NCI-H1092 treated with DMSO at 0.1 percent for 48 hours (cell line): ENCODE measurements at regions not wholly inside any gene's neighbourhood (a gene's known extent, or its start where the extent isn't known, plus 50 kb on each side); places are given as distances from the start of the nearest gene placed in this dataset.
A peak's percentile ranks its signal among the peaks of the same experiment; 100 is the strongest.
"Not testable (repeated sequence)": the region's sequence is repeated elsewhere in the genome, so short reads cannot be mapped to it uniquely, and the experiment has no call there.

Experiments used
- DNase-seq: peaks from one replicate; lab custom pipeline; 2025; lab: John Stamatoyannopoulos, UW

DNA sequence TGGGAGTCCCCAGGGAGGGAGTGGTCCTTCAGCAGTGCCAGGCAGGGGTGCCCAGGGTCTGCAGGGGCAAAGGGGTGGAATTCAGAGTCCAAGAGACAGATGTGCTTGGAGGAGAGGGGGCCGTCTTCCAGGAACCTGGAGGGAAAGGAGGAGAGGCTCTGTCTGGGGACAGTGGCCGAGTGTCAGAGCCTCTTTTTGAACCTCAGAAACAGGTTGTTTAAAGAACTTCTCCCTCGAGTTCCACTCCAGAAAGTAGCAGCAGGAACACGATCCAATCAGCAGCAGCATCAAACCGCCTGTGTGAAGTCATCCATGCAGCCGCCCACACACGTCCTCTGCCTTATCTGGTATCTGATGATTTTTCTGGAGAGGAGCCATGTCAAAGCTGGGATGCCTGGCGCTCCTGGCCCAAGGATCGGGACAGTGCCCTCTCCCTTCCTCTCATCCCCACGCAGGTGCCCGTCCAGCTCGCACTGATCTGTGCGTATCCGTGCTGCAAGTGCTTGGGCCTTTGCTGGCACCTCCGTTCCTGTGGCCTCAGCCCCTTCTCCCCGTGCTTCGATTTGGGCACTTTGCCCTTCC lies 205.1 kb downstream of the NDUFA10 start:
- DNase-seq, result no peak

DNA sequence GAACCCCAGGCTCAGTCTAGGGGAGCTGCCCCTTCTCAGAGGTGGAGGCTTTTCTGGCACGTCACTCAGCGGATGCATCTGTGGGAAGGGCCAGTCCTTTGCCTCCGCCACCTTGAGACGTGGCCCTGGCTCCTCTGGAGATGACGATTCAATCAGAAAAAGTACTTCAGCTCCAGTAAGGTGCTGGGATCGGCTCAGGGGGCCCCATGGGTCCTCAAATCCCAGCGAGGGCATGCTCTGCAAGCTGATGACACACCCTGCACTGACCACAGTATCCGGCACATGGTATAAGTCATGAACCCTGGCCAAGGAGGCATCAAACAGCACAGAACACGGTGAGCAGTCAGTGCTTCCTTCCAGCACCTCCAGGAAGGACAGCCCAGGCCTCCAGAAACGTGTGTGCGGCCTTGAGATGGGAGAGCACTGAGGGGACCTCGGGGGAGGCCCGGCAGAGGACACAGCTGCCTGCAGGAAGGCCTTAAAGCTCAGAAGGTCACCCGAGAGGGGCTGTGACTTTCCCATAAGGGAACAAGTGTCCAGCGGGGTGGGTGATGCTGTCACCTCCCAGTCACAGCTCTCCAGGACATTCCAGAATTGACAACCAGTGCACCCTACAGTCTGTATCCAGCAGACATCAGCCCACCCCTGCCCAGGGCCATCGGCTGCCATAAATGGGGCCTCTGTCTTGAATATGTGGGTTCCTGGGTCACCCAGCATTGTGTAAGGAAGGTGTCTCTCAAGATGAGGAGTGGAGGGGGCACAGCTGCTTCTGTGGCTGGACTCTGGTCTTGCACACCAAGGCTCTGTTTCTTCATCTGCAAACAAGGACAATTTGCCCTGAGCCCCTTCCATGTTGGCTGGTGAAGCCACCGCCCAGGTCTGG lies 205.8 kb downstream of the NDUFA10 start:
- DNase-seq, result no peak

DNA sequence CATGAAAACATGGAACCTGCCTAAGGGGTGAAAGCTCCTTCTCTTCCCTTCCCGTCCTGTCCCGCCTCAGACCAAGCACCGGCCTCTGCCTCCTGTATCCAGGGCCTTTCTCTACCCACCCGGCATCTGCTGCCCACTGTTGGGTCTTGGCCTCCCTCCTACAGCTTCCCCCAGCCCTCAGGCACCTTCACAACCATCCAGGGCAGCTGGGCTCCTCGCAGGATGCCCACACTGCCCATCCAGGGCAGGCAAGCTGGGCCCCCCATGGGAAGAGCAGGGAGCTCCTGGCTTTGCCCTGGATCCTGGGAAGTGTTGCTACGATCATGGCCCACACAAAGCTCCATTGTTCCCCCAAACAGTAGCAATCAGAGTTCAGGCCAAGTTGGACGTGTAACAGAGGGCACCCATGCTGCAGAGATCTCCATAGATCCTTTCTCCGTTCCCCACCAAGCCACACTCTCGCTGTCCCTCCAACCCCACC lies 206.6 kb downstream of the NDUFA10 start:
- DNase-seq, result no peak

DNA sequence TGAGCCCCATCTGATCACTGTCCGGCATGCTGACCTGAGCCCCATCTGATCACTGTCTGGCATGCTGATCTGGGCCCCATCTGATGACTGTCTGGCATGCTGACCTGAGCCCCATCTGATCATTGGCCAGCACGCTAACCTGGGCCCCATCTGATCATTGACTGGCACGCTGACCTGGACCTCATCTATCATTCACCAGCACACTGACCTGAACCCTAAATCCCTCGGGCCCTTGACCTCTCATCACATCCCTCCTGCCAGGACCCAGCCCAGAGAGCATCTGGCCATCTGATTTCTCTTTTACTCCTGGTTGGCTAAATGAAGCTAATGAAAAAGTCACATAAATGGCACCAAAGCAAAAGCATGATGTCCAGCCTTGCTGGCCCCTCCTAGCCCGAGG lies 207.1 kb downstream of the NDUFA10 start:
- no peak for DNase-seq

DNA sequence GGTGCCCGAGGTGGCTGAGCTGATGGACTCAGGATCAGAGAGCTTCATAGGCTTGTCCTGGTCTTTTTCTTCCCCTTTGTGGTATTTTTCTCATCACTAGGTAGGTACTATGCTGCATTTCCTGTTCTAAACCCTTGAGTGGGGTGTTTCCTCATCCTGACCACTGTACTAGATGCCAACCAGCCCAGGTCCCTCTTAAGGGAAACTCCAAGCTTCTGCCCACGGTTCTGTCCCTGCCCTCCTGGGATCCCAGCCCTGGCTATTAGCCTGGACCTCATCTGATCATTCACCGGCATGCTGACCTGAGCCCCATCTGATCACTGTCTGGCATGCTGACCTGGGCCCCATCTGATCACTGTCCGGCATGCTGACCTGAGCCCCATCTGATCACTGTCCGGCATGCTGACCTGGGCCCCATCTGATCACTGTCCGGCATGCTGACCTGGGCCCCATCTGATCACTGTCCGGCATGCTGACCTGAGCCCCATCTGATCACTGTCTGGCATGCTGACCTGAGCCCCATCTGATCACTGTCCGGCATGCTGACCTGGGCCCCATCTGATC lies 207.6 kb downstream of the NDUFA10 start:
- not testable (repeated sequence) for DNase-seq

DNA sequence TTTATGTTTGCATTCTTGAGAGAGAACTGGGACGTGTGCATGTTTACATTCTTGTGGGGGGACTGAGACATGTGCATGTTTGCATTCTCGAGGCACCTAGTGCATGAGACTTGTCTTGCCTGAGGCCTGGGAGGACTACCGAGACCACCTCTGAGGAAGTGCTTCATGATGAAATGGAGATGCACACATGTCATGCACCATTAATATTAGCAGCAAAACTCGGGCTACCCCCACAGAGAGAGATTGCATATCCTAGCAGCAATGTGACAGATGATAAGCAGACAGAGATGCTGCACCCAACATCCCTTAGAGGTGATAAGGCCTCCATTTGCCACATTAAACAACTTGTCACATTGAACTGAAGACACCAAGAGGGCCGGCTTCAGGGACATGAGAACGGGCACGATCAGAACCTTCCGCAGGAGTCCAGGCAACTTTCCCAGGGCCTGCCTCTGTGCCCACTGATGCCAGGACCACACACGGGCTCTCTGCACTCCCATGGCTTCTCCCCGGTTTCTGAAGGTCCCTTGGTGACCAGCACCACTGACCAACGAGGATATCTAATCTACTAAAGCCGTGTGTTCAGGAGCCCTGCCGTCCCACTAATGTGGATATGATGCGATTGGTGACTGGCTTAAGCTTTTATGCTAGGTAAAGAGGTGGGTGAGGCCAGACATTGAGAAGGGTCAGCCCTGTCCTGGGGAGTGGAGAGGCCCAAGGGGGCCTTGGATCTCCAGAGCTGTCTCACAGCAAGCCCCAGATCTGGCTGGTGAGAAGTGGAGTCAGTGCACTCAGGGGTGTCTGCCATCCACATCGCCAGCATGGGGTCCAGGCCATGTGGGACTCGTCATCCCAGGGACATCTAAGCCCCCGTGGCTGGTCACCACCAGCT lies 208.3 kb downstream of the NDUFA10 start:
- no peak for DNase-seq

DNA sequence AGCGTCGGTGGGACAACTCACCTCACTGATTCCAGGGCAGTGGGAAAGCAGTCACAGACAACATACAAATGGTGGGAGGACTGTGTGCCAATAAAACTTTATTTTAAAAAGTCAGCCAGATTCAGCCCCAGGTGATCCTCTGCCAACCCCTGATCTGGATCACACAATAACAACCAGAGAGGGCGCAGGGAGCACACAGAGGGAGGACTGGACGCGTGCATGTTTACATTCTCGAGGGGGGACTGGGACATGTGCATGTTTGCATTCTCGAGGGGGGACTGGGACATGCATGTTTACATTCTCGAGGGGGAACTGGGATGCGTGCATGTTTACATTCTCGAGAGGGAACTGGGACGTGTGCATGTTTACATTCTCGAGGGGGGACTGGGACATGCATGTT lies 209.5 kb downstream of the NDUFA10 start:
- DNase-seq, result no peak

DNA sequence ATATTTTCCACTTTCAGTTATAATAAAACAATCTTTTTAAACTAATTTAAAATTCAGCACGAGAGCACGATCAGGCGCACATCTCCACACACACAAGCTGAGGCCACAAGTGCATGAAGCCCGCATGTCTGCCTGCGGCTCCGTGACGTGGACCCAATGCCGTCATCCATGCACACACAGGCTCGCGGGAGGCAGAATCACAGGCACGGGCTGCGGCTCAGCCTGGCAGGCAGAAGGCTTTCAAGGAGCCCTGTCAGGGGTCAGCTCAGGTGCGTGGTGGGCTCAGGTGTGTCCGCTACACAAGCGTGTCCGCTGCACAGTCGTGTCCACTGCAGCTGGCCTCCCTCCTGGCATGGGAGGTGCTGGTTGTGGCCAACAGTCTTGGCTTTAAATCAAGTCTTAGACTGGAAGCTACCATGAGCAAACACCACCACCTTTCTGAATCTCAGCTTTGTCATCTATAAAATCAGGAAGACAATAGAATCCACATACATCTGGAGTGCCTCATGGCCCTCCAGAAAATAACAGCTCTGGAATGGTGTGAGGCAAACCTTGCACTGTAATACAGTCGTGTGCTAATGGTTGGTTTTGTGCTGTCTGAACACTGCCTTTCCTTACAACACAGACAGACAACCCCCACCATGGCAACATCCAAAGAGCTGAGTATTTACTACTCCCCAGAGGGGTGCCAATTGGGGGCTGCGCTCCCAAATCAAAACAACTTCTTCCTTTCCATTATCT lies 210.1 kb downstream of the NDUFA10 start:
- DNase-seq, result peak; percentile 43

DNA sequence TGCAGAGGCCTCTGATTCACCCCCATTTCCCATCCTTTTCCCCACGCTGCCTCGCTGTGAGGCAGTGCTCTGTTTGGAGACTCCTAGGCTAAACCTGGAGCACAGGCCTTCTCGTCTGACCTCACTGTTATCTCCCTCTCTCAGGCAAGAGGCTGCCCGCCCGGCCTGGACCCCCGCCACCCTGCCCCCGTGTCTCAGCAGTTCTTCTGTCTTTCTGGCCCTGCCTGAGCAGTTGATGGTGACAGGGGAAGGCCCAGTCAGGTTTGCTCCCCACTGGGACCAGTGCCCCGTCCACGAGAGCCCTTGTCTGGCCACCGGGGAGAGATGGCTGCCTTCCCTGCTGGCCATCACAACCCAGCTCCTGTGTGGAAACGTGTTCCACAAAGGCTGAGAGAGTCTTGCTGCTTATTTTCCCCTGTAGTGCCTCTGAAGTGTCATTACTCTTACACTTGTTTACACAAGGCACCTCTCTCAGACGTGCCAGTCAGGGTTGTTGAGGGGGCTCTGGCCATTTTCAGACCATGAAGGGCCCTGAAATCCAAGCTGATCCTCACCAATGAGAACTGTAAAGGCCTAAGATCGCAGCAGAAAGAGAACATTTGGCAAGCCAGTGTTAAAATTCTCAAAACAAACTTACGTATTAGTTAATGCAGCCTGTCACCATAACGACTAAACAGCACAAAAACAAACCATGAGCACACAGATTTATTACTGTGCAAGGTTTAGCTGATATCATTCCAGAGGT lies 210.9 kb downstream of the NDUFA10 start:
- DNase-seq, result peak; percentile 76

DNA sequence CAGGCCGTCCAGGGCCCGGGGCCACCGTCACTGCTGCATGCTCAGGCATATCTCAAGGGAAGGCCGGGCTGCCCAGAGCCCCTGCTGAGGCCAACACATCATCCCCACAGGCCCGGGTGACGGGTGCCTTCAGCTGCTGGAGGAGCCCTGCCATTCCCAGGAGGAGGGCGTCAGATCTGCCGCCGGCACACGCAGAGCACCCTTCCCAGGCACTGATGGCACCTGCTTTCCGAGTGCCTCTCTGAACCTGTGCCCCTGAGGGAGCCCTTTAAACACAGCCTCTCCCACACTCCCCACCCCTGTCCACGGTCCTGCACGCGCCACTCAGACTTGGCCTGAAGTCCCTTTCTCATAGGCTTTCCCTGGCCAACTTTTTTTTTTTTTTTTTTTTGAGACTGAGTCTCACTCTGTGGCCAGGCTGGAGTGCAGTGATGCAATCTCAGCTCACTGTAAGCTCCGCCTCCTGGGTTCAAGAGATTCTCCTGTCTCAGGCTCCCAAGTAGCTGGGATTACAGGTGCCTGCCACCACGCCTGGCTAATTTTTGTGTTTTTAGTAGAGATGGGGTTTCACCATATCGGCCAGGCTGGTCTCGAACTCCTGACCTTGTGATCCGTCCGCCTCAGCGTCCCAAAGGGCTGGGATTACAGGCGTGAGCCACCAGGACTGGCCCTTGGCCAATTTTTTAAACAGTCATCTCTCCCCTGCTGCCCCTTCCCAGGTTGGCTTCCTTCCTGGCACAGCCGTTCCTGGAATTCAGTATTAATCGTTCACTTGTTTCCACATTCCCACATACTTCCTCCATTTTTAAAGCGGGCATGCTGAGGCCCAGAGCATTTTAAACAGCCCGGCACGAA lies 211.7 kb downstream of the NDUFA10 start:
- peak; percentile 59 for DNase-seq

DNA sequence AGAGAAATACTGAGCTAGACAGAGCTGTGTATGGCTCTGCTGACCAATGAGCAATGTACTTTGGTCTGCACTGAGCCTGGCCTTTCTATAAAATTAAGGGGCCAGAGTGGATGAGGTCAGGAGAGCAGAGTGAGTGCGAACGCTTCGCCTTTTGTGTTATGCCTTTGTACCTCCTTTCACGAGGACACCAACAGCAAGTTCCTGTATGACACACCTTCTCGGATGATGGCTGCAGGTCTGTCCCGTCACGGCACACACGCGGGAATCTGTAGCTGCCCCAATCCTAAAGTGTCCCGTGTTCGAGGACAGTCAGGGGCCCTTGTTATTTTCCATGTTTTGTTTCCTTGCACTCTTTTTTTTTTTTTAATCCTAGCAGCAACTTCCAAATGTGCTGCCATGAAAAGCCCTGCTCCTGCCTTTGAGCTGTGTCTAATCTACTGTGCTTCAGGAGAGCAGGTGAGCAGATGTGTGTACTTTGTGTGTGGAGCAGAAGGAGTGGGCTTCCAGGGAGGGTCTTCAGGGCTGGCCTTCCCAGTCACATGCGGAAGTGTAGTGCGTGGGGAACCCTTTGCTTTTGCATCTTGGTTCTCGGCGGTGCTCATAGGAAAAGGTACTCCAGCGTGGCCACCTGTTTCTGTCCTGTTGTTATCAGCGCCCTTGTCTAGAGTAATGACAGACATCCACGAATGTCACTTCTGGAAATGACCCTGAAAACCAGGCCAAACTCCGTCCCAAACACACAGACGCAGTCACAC lies 213.2 kb downstream of the NDUFA10 start:
- DNase-seq, result no peak

DNA sequence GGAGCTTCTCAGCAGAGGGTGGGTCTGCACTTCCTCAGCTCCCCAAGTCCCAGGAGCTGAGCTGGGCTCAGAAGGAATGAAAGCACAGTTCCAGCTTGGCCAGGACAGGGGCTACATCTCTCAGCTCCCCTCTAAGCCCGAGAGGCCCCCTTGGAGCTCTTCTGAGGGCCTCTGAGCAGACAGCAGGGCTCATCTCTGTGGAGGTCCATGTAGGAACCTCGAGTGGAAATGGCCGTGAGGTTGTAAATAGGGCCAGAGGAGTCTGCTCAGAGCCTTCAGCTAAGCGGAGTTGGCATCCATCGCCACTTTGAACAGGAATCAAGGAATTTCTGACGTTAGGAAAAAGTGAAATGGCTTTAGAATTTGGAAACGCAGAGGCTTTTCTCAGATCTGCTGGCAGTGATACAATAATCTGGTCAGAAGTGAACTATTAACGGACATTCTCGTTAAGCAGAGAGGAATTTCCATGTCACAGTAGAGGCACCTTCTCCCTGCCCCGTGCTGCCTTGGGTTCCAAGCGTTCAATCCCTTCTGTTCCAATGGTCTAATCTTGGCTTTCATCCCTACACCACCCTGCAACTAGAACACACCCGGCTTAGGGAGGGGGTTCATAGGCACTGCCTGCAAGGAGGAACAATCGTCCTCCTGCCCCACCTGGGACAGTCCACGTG lies 213.9 kb downstream of the NDUFA10 start:
- no peak for DNase-seq

DNA sequence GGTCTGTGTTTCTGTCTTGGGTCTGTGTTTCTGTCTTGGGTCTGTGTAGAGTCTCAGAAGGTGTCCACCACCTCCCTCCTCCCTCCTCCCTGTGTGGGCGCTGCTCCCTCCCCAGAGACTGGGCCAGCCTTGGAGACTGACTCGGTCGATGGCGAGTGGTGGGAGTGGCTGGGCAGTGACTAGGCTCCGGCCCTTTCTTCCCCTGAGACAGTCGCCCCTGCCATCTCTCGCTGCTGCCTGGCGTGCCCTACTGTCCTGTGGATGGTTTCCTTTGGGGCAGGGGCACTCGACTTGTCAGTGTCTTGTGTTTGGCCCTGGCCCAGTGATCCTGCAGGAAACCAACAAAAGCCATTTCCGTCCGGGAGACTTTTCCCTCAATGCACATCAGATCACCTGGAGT lies 215.8 kb downstream of the NDUFA10 start:
- DNase-seq, result no peak

DNA sequence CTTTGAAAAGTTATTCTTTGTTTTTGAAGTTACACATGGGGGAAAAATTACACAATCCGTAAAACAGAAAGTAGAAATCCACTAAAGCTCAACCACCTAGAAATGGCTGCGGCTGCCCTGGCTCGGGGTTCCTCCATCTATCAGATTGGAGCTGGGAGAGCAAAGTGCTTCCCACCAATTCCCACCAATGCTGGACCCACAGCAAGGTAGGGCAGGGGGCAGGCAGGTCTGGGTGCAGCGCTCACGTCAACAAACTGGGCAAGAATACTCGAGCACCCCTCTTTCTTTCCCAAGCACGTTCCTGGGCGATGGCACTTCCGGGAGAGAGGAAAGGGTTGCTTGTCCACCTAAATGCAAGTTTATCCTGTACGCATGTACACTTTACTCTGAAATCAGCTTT lies 217.6 kb downstream of the NDUFA10 start:
- DNase-seq, result no peak

DNA sequence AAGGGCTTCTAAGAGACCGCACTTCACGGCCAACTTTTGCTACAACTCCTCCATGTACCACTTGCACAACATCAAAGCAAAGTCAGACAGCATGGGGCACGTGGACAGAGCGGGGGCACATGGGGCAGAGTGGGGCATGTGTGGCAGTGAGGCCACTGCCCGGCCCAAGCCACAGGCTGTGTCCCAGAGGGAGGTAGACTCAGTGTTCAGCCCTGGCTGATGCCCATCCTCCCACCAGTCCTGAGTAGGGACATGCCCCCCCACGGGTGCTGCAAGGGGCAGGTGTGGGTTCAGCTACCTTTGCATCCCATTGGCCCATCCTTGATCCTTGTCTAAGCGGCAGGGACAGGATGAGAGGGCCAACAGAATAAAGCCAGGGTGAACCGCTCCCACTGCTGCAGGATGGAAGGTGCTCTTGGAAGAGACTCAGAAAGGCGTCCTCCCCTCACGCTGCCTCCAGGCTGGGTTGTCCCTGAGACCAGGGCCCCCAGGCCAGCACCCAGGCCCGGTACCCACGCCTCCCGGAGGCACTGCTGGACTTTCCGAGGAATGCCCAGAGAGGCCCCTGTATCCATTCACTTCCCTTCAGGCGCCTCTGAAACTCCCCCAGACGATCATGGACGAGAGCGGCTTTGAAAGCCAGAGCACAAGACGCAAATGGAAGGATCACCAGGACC lies 218.2 kb downstream of the NDUFA10 start:
- no peak for DNase-seq

DNA sequence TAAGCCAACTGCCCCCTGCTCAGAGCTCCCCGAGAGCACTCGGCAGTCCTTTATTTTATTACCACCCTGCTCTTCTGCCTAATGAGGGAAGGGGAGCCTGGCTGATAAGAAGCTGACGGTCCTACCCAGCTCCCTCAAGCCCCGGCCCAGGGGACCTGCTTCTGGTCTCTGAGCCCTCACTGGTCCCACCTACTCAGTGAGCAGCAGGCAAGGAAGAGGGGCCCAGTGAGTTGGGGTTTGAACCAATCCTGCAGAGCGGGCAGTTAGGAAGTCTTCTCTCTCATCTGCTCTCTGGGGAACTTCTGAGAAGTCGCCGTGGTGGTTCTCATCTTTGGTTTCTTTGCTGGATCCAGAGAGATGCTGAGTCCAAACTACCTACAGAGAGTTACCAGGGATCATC lies 218.9 kb downstream of the NDUFA10 start:
- no peak for DNase-seq

DNA sequence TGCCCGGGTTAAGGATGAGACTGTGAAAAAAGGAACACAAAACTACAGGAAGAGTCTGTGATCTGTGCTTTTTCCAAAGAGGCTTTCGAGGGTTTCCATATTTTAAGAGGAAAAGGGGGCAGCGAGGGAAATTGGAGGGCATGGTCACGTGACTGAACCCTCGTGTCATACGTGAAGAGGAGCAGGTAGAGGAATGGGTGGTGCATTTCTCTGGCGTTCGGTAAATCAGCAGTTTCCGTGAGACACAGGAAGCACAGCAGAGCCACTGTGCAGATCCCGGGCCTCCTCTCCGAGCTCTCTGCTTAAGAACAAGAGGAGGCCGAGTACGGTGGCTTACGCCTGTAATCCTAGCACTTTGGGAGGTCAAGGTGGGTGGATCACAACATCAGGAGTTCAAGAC lies 219.7 kb downstream of the NDUFA10 start:
- DNase-seq, result no peak

DNA sequence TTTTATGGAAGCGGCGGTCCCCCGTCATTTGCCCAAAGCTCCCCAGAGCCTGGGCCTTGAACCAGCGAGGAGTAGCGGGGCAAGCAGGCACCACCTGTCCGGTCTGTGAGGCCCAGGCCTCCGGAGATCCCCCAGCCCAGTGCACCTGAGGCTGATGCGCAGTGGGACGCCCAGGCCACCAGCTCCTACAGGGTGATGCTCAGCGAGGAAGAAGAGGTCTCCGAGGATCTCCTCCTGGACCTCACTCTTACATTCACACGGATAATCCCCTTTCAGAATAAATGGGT lies 220.2 kb downstream of the NDUFA10 start:
- DNase-seq, result no peak
